Caco-2 (cell line): ENCODE measurements at regions not wholly inside any gene's neighbourhood (a gene's known extent, or its start where the extent isn't known, plus 50 kb on each side); places are given as distances from the start of the nearest gene placed in this dataset.

Experiments used
- BruUV-seq: library from RNA; stranded (reverse); fragments of 400-500 nt; replicated peaks from 2 replicates; lab custom pipeline; 2021; lab: Mats Ljungman, UMichigan
- CTCF ChIA-PET: fragments of 300-600 bp; sonication (Branson Sonifier 250); formaldehyde crosslinking; loops from one replicate; lab custom pipeline; 2022; ENCODE audit warnings: antibody characterized with exemption; lab: Charles Lee
- POLR2A ChIA-PET: fragments of 300-600 bp; sonication (Branson Sonifier 250); formaldehyde crosslinking; loops from one replicate; lab custom pipeline; 2022; ENCODE audit warnings: antibody characterized with exemption; lab: Charles Lee
- DNase-seq, 2 experiments: peaks; one replicate each; pipeline versions ENCODE4 v3.0.0 to v3.0.0-alpha.2; 2020 to 2022
- H3K27me3 ChIP-seq: replicated peaks from 2 replicates; pipeline ENCODE4 v1.6.0; 2011; ENCODE audit warnings: low read length; ENCODE audit not compliant: control insufficient read depth, insufficient read depth
- H3K36me3 ChIP-seq: 2 replicates; pipeline ENCODE4 v1.5.1; 2011; ENCODE audit warnings: low read length; ENCODE audit not compliant: control insufficient read depth, insufficient read depth
- H3K4me1 ChIP-seq: fragments of 250-450 bp; sonication (Bioruptor Pico); 2 replicates; pipeline ENCODE4 v1.5.1; 2020; ENCODE audit warnings: mild to moderate bottlenecking
- H3K4me3 ChIP-seq: 2 replicates; pipeline ENCODE4 v1.5.1; 2011; ENCODE audit warnings: low read depth, mild to moderate bottlenecking, control low read depth, low read length
- H3K9me3 ChIP-seq: fragments of 250-450 bp; sonication (Bioruptor Pico); 2 replicates; pipeline ENCODE4 v1.5.1; 2020; ENCODE audit warnings: mild to moderate bottlenecking, moderate library complexity
- H3K27ac Mint-ChIP-seq: one replicate; pipeline ENCODE4 v1.8.0; 2022; ENCODE audit warnings: mixed read lengths; ENCODE audit not compliant: unreplicated experiment
- H3K27me3 Mint-ChIP-seq: one replicate; pipeline ENCODE4 v1.8.0; 2022; ENCODE audit warnings: mixed read lengths; ENCODE audit not compliant: insufficient read depth, unreplicated experiment
- H3K36me3 Mint-ChIP-seq: one replicate; pipeline ENCODE4 v1.8.0; 2022; ENCODE audit warnings: mild to moderate bottlenecking, mixed read lengths; ENCODE audit not compliant: insufficient read depth, unreplicated experiment
- H3K4me1 Mint-ChIP-seq: one replicate; pipeline ENCODE4 v1.8.0; 2022; ENCODE audit warnings: low read depth, mixed read lengths; ENCODE audit not compliant: unreplicated experiment
- H3K4me3 Mint-ChIP-seq: one replicate; pipeline ENCODE4 v1.8.0; 2022; ENCODE audit warnings: mild to moderate bottlenecking, moderate library complexity, mixed read lengths; ENCODE audit not compliant: unreplicated experiment
- H3K9me3 Mint-ChIP-seq: one replicate; pipeline ENCODE4 v1.8.0; 2022; ENCODE audit warnings: mixed read lengths; ENCODE audit not compliant: unreplicated experiment
- CTCF ChIP-seq, 2 experiments: fragments of 200-600 bp in 1 of 2; IDR thresholded peaks; 1 replicate in 1 of 2; 2 replicates in 1 of 2; pipeline versions ENCODE4 v1.5.1 to v1.8.0; 2011 to 2022; ENCODE audit warnings: antibody characterized with exemption in 1 of 2, control low read depth in 1 of 2, inconsistent platforms in 1 of 2, low read depth in 1 of 2, low read length in 1 of 2, mild to moderate bottlenecking in 1 of 2, moderate library complexity in 1 of 2; ENCODE audit not compliant: insufficient read depth in 1 of 2, severe bottlenecking in 1 of 2, unreplicated experiment in 1 of 2
- intact Hi-C: fragments of 100-400 bp; cut with micrococcal nuclease; formaldehyde crosslinking; loops from one replicate; pipeline ENCODE4 v1.10.0; 2022; ENCODE audit not compliant: unreplicated experiment

GRCh38 chr22:27310966-27311697 lies 490.4 kb downstream of the MN1 start:
- no peak overlapping the region for H3K4me3 ChIP-seq
- BruUV-seq, result no TSS peak
- no peaks in the 10 kb centered on the region for H3K36me3 ChIP-seq
- peaks cover 36% of the 10 kb centered on the region for H3K4me1 ChIP-seq
- H3K4me3 Mint-ChIP-seq, result no peak overlapping the region
- ChIA-PET POLR2A (no interaction called here), CTCF (no interaction called here)
- H3K9me3 ChIP-seq, result no peaks in the 10 kb centered on the region
- peaks cover 7% of the 10 kb centered on the region for H3K9me3 Mint-ChIP-seq
- H3K27ac Mint-ChIP-seq, result no peak overlapping the region
- no peaks in the 10 kb centered on the region for H3K27me3 ChIP-seq
- peaks cover 14% of the 10 kb centered on the region for H3K4me1 Mint-ChIP-seq
- TF ChIP-seq CTCF (IDR thresholded peaks at IDR 0.05; ENCODE audit: insufficient read depth in 1 of 2, low read depth in 1 of 2, low read length in 1 of 2, severe bottlenecking in 1 of 2, unreplicated experiment in 1 of 2), result no peak
- DNase-seq, result no peak
- no peaks in the 10 kb centered on the region for H3K36me3 Mint-ChIP-seq
- H3K27me3 Mint-ChIP-seq, result no peaks in the 10 kb centered on the region
- intact Hi-C loops, result no loop called here

- H3K27me3 ChIP-seq, result no peaks in the 10 kb centered on the region
- no peaks in the 10 kb centered on the region for H3K9me3 ChIP-seq
- Mint-ChIP-seq H3K27me3 (no peaks in the 10 kb centered on the region), H3K4me1 (peaks cover 21% of the 10 kb centered on the region), H3K4me3 (no peak overlapping the region), H3K36me3 (no peaks in the 10 kb centered on the region), H3K27ac (no peak overlapping the region), H3K9me3 (peaks cover 15% of the 10 kb centered on the region)
- DNase-seq, result no peak
- POLR2A ChIA-PET, result no interaction called here
- BruUV-seq, result no TSS peak
- intact Hi-C loops, result no loop called here
- TF ChIP-seq CTCF (IDR thresholded peaks at IDR 0.05; ENCODE audit: insufficient read depth in 1 of 2, low read depth in 1 of 2, low read length in 1 of 2, severe bottlenecking in 1 of 2, unreplicated experiment in 1 of 2), result no peak
- H3K4me1 ChIP-seq, result peaks cover 36% of the 10 kb centered on the region
- H3K4me3 ChIP-seq, result no peak overlapping the region
- H3K36me3 ChIP-seq, result no peaks in the 10 kb centered on the region
- CTCF ChIA-PET, result no interaction called here
Measured at GRCh38 chr22:27311698-27312550, 489.6 kb downstream of the MN1 start.

- intact Hi-C loops, result no loop called here
Measured at GRCh38 chr22:27312565-27312964, 489.0 kb downstream of the MN1 start.

More at GRCh38 chr22:27312565-27312964, 489.0 kb downstream of the MN1 start:
- Histone ChIP-seq H3K27me3 (no peaks in the 10 kb centered on the region), H3K4me1 (peaks cover 36% of the 10 kb centered on the region), H3K4me3 (no peak overlapping the region), H3K9me3 (no peaks in the 10 kb centered on the region), H3K36me3 (no peaks in the 10 kb centered on the region)
- no peak for DNase-seq
- Mint-ChIP-seq H3K9me3 (peaks cover 16% of the 10 kb centered on the region), H3K36me3 (no peaks in the 10 kb centered on the region), H3K4me3 (no peak overlapping the region), H3K4me1 (peaks cover 21% of the 10 kb centered on the region), H3K27ac (no peak overlapping the region), H3K27me3 (no peaks in the 10 kb centered on the region)
- ChIA-PET POLR2A (no interaction called here), CTCF (no interaction called here)
- no TSS peak for BruUV-seq
- no peak for TF ChIP-seq CTCF (IDR thresholded peaks at IDR 0.05; ENCODE audit: insufficient read depth in 1 of 2, low read depth in 1 of 2, low read length in 1 of 2, severe bottlenecking in 1 of 2, unreplicated experiment in 1 of 2)
